ENCODE measurements at regions not wholly inside any gene's neighbourhood (a gene's known extent, or its start where the extent isn't known, plus 50 kb on each side); places are given as distances from the start of the nearest gene placed in this dataset.

DNA sequence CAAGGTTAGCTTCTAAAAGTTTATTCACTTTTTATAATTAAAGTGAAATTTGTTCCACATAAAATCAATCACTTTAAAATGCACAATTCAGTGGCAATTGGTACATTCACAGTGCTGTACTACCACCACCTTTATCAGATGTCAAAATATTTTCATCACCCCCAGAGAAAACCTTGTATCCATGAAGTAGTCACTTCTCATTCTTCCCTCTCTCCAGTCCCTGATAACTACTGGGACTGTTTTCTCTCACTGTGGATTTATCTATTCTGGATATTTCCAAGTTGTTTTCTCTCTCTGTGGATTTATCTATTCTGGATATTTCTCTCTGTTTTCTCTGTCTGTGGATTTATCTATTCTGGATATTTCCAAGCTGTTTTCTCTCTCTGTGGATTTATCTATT, 435.4 kb upstream of the CNTNAP2 start:
- H3K4me3 ChIP-seq (ENCODE audit: low read length): no peak overlapping the region
- no peaks in the 10 kb centered on the region for H3K4me1 ChIP-seq (ENCODE audit: control insufficient read depth, low read length)
- H3K79me2 ChIP-seq (ENCODE audit: control insufficient read depth, low read length): no peaks in the 10 kb centered on the region
- H3K27ac ChIP-seq (ENCODE audit: low read depth, low read length): no peak overlapping the region
- no peaks in the 10 kb centered on the region for H4K20me1 ChIP-seq (ENCODE audit: control insufficient read depth, insufficient read depth, low read depth, low read length)
- no peaks in the 10 kb centered on the region for H3K36me3 ChIP-seq (ENCODE audit: control insufficient read depth, low read length)
- H3F3A ChIP-seq (ENCODE audit: control insufficient read depth, insufficient read depth): no peaks in the 10 kb centered on the region
- H3K27me3 ChIP-seq (ENCODE audit: control insufficient read depth, low read length): no peaks in the 10 kb centered on the region
- H3K9me3 ChIP-seq (ENCODE audit: control insufficient read depth, insufficient read depth, low read length): no peaks in the 10 kb centered on the region
- no peak overlapping the region for H3K4me2 ChIP-seq (ENCODE audit: low read length)
- H3K9me2 ChIP-seq (replicated peaks; ENCODE audit: control insufficient read depth, low read length): no peaks in the 10 kb centered on the region
- no peak for TF ChIP-seq EZH2phosphoT487 (IDR thresholded peaks at IDR 0.05; ENCODE audit: borderline replicate concordance, low read length)
- TF ChIP-seq, protein P1, sequence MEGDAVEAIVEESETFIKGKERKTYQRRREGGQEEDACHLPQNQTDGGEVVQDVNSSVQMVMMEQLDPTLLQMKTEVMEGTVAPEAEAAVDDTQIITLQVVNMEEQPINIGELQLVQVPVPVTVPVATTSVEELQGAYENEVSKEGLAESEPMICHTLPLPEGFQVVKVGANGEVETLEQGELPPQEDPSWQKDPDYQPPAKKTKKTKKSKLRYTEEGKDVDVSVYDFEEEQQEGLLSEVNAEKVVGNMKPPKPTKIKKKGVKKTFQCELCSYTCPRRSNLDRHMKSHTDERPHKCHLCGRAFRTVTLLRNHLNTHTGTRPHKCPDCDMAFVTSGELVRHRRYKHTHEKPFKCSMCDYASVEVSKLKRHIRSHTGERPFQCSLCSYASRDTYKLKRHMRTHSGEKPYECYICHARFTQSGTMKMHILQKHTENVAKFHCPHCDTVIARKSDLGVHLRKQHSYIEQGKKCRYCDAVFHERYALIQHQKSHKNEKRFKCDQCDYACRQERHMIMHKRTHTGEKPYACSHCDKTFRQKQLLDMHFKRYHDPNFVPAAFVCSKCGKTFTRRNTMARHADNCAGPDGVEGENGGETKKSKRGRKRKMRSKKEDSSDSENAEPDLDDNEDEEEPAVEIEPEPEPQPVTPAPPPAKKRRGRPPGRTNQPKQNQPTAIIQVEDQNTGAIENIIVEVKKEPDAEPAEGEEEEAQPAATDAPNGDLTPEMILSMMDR (IDR thresholded peaks at IDR 0.05; ENCODE audit: low read depth, low read length, poor library complexity, severe bottlenecking): no peak

DNA sequence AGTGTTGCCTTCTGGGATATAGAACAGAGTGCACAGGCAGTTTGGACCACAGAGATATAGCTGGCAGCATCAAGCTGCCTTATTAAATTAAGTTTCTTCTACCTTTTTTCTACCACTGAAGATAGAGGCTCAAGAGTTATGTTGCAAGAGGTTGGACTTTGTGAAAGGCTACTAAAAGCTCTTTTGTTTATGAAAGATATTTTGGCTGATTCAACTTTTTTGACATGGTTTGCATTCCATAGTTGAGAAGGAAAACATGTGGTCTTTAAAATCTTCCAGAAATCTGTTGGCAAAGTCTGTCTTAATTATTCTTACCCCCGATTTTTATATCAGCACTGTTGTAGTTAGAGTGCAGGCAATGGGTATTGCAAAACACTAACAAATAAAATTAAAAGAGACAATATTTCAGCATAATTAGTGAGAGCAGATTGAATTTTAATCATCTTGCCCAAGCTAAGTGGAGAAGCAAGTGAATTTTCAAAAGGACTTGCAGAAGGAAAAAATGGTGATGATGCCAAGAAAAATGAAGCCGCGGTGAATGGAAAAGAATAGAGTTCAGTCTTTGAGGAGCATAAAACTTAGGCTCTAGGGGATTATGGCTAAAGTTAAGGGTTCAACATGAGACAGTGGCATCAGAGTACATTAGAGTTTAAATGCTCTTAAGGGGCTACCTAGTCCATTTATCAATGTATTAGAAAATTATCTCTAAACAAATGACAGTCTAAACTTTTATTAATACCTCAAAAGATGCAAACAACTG, 450.9 kb upstream of the CNTNAP2 start:
- no peak overlapping the region for H3K4me2 ChIP-seq (ENCODE audit: low read length)
- no peak for TF ChIP-seq EZH2phosphoT487 (IDR thresholded peaks at IDR 0.05; ENCODE audit: borderline replicate concordance, low read length)
- TF ChIP-seq, protein P1 (IDR thresholded peaks at IDR 0.05; ENCODE audit: low read depth, low read length, poor library complexity, severe bottlenecking): no peak
- H3K4me1 ChIP-seq (ENCODE audit: control insufficient read depth, low read length): no peaks in the 10 kb centered on the region
- H4K20me1 ChIP-seq (ENCODE audit: control insufficient read depth, insufficient read depth, low read depth, low read length): no peaks in the 10 kb centered on the region
- H3K9me3 ChIP-seq (ENCODE audit: control insufficient read depth, insufficient read depth, low read length): no peaks in the 10 kb centered on the region
- H3K27me3 ChIP-seq (ENCODE audit: control insufficient read depth, low read length): no peaks in the 10 kb centered on the region
- H3K27ac ChIP-seq (ENCODE audit: low read depth, low read length): no peak overlapping the region
- H3K4me3 ChIP-seq (ENCODE audit: low read length): no peak overlapping the region
- H3K36me3 ChIP-seq (ENCODE audit: control insufficient read depth, low read length): no peaks in the 10 kb centered on the region
- no peaks in the 10 kb centered on the region for H3F3A ChIP-seq (ENCODE audit: control insufficient read depth, insufficient read depth)
- H3K79me2 ChIP-seq (ENCODE audit: control insufficient read depth, low read length): no peaks in the 10 kb centered on the region
- H3K9me2 ChIP-seq (replicated peaks; ENCODE audit: control insufficient read depth, low read length): no peaks in the 10 kb centered on the region

DNA sequence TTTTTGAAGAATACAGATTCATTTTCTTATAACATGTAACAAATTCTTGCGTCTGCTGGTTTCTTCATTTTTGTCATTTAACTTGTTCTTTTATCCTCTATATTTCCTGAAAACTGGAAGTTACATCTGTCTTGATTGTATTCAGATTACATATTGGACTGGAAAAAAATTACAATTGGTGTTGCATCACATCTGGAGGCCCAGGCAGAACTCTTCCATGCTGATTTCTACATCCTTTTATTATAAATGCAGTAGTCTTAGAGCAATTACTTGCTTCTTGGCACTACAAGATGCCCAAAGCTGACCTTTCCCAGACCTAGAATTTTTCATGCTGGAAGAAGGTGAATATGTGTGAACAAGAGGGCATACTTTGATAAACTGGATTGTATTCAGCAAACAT, 460.9 kb upstream of the CNTNAP2 start:
- no peaks in the 10 kb centered on the region for H3K4me1 ChIP-seq (ENCODE audit: control insufficient read depth, low read length)
- no peaks in the 10 kb centered on the region for H3K9me3 ChIP-seq (ENCODE audit: control insufficient read depth, insufficient read depth, low read length)
- H3K36me3 ChIP-seq (ENCODE audit: control insufficient read depth, low read length): no peaks in the 10 kb centered on the region
- H3K27me3 ChIP-seq (ENCODE audit: control insufficient read depth, low read length): no peaks in the 10 kb centered on the region
- H4K20me1 ChIP-seq (ENCODE audit: control insufficient read depth, insufficient read depth, low read depth, low read length): no peaks in the 10 kb centered on the region
- no peaks in the 10 kb centered on the region for H3K79me2 ChIP-seq (ENCODE audit: control insufficient read depth, low read length)
- no peak overlapping the region for H3K4me2 ChIP-seq (ENCODE audit: low read length)
- TF ChIP-seq EZH2phosphoT487 (IDR thresholded peaks at IDR 0.05; ENCODE audit: borderline replicate concordance, low read length): no peak
- TF ChIP-seq, protein P1 (IDR thresholded peaks at IDR 0.05; ENCODE audit: low read depth, low read length, poor library complexity, severe bottlenecking): no peak
- H3K9me2 ChIP-seq (replicated peaks; ENCODE audit: control insufficient read depth, low read length): no peaks in the 10 kb centered on the region
- H3K4me3 ChIP-seq (ENCODE audit: low read length): no peak overlapping the region
- H3F3A ChIP-seq (ENCODE audit: control insufficient read depth, insufficient read depth): no peaks in the 10 kb centered on the region
- H3K27ac ChIP-seq (ENCODE audit: low read depth, low read length): no peak overlapping the region
